Mammary epithelial cell (primary cell): ENCODE measurements at regions not wholly inside any gene's neighbourhood (a gene's known extent, or its start where the extent isn't known, plus 50 kb on each side); places are given as distances from the start of the nearest gene placed in this dataset.

ENCODE experiments used
- CTCF ChIP-seq, 2 donors: IDR thresholded peaks in 1 of 2; conservative IDR thresholded peaks in 1 of 2; 2 replicates each; pipeline ENCODE4 v1.5.1; 2011 to 2012; ENCODE audit warnings: inconsistent platforms in 2 of 2, low read length in 2 of 2, mild to moderate bottlenecking in 2 of 2, control low read depth in 1 of 2, low read depth in 1 of 2; ENCODE audit not compliant: insufficient read depth in 1 of 2; ENCODE audit errors: extremely low read depth in 1 of 2
- EZH2 ChIP-seq: IDR thresholded peaks from 2 replicates; pipeline ENCODE4 v1.6.1; 2012; ENCODE audit warnings: low read length, inconsistent platforms, borderline replicate concordance

- TF ChIP-seq CTCF (conservative IDR thresholded peaks at IDR 0.05 in 1 of 2, IDR thresholded peaks at IDR 0.05 in 1 of 2; ENCODE audit: extremely low read depth in 1 of 2, insufficient read depth in 1 of 2, low read depth in 1 of 2, low read length in 2 of 2): peak in 1 of 2 donors; percentile 26
- no peak for TF ChIP-seq EZH2
Observed at GRCh38 chr2:7704296-7704865, 787.2 kb downstream of the RNF144A start.
